Liver (tissue), 8 donors: ENCODE measurements at regions not wholly inside any gene's neighbourhood (a gene's known extent, or its start where the extent isn't known, plus 50 kb on each side); places are given as distances from the start of the nearest gene placed in this dataset.

ENCODE experiments used
- DNase-seq: peaks from one replicate; pipeline ENCODE4 v3.0.0-alpha.2; 2017; ENCODE audit warnings: low spot score
- H3K27ac ChIP-seq, 2 donors: one replicate each; pipeline ENCODE4 v1.7.0; 2013; ENCODE audit warnings: inconsistent platforms in 2 of 2, low read length in 2 of 2, control low read depth in 1 of 2, low read depth in 1 of 2, mild to moderate bottlenecking in 1 of 2
- H3K27me3 ChIP-seq, 4 donors: one replicate each; pipeline versions ENCODE4 v1.6.1 to v1.7.0; 2013; ENCODE audit warnings: low read length in 3 of 4, inconsistent platforms in 1 of 4, mild to moderate bottlenecking in 1 of 4, moderate library complexity in 1 of 4; ENCODE audit not compliant: control insufficient read depth in 4 of 4, insufficient read depth in 4 of 4
- H3K36me3 ChIP-seq, 4 donors: one replicate each; pipeline versions ENCODE4 v1.6.1 to v1.7.0; 2013; ENCODE audit warnings: low read length in 3 of 4, mild to moderate bottlenecking in 3 of 4, low read depth in 1 of 4, moderate library complexity in 1 of 4; ENCODE audit not compliant: control insufficient read depth in 4 of 4, insufficient read depth in 3 of 4
- H3K4me1 ChIP-seq, 4 donors: one replicate each; pipeline versions ENCODE4 v1.6.1 to v1.7.0; 2013; ENCODE audit warnings: low read length in 3 of 4, mild to moderate bottlenecking in 3 of 4, moderate library complexity in 1 of 4; ENCODE audit not compliant: control insufficient read depth in 4 of 4, insufficient read depth in 4 of 4
- H3K4me3 ChIP-seq, 3 donors: one replicate each; pipeline versions ENCODE4 v1.6.1 to v1.7.0; 2013; ENCODE audit warnings: low read length in 3 of 3, control low read depth in 1 of 3, low read depth in 1 of 3, mild to moderate bottlenecking in 1 of 3
- H3K9ac ChIP-seq, 2 donors: one replicate each; pipeline ENCODE4 v1.7.0; 2013; ENCODE audit warnings: low read length in 2 of 2, mild to moderate bottlenecking in 2 of 2, moderate library complexity in 2 of 2, control low read depth in 1 of 2, low read depth in 1 of 2
- H3K9me3 ChIP-seq, 4 donors: one replicate each; pipeline versions ENCODE4 v1.6.1 to v1.7.0; 2013; ENCODE audit warnings: low read length in 3 of 4; ENCODE audit not compliant: control insufficient read depth in 4 of 4
- ATF3 ChIP-seq: IDR thresholded peaks from 2 replicates; pipeline ENCODE4 v1.6.1; 2016; ENCODE audit warnings: antibody characterized with exemption
- CTCF ChIP-seq: fragments of 150-350 bp; IDR thresholded peaks from 2 replicates; pipeline ENCODE4 v1.5.1; 2017; ENCODE audit warnings: improper control_type of control experiment, low read depth, low read length; ENCODE audit not compliant: missing input control
- EGR1 ChIP-seq, 2 donors: IDR thresholded peaks; 2 replicates each; pipeline ENCODE4 v1.6.1; 2016 to 2018; ENCODE audit warnings: antibody characterized with exemption in 2 of 2, low read depth in 2 of 2
- FOXA1 ChIP-seq: IDR thresholded peaks from 2 replicates; pipeline ENCODE4 v1.6.1; 2016; ENCODE audit warnings: antibody characterized with exemption
- FOXA2 ChIP-seq: IDR thresholded peaks from 2 replicates; pipeline ENCODE4 v1.6.1; 2016; ENCODE audit warnings: antibody characterized with exemption
- GABPA ChIP-seq, 2 donors: IDR thresholded peaks in 1 of 2; conservative IDR thresholded peaks in 1 of 2; 2 replicates each; pipeline ENCODE4 v1.6.1; 2016; ENCODE audit warnings: antibody characterized with exemption in 2 of 2, mild to moderate bottlenecking in 1 of 2, moderate library complexity in 1 of 2
- HNF4A ChIP-seq, 2 donors: conservative IDR thresholded peaks; 2 replicates each; pipeline ENCODE4 v1.6.1; 2016; ENCODE audit warnings: antibody characterized with exemption in 2 of 2, mild to moderate bottlenecking in 2 of 2
- JUND ChIP-seq, 2 donors: IDR thresholded peaks; 2 replicates each; pipeline ENCODE4 v1.6.1; 2016; ENCODE audit warnings: antibody characterized with exemption in 2 of 2
- MAX ChIP-seq: IDR thresholded peaks from 2 replicates; pipeline ENCODE4 v1.6.1; 2016; ENCODE audit warnings: antibody characterized with exemption
- NR2F2 ChIP-seq: IDR thresholded peaks from 2 replicates; pipeline ENCODE4 v1.6.1; 2016; ENCODE audit warnings: antibody characterized with exemption
- RAD21 ChIP-seq, 2 donors: IDR thresholded peaks; 2 replicates each; pipeline ENCODE4 v1.6.1; 2016; ENCODE audit warnings: antibody characterized with exemption in 2 of 2, mild to moderate bottlenecking in 2 of 2
- REST ChIP-seq: IDR thresholded peaks from 2 replicates; pipeline ENCODE4 v1.6.1; 2016; ENCODE audit warnings: antibody characterized with exemption, mild to moderate bottlenecking
- RXRA ChIP-seq, 2 donors: IDR thresholded peaks; 2 replicates each; pipeline ENCODE4 v1.6.1; 2017 to 2018; ENCODE audit warnings: antibody characterized with exemption in 2 of 2, mild to moderate bottlenecking in 1 of 2
- SP1 ChIP-seq: IDR thresholded peaks from 2 replicates; pipeline ENCODE4 v1.6.1; 2018; ENCODE audit warnings: antibody characterized with exemption, mild to moderate bottlenecking
- TAF1 ChIP-seq: conservative IDR thresholded peaks from 2 replicates; pipeline ENCODE4 v1.6.1; 2016; ENCODE audit warnings: antibody characterized with exemption, mild to moderate bottlenecking
- YY1 ChIP-seq: IDR thresholded peaks from 2 replicates; pipeline ENCODE4 v1.6.1; 2016; ENCODE audit warnings: antibody characterized with exemption, mild to moderate bottlenecking
- ZBTB33 ChIP-seq: IDR thresholded peaks from 2 replicates; pipeline ENCODE4 v1.6.1; 2016; ENCODE audit warnings: antibody characterized with exemption
- WGBS: extraction: QIAGEN DNeasy Blood & Tissue Kit; methylation state at CpG from one replicate; pipeline ENCODE4 v1.1.7; 2013; 5-methylcytosine and 5-hydroxymethylcytosine counted together
- donor health status: healthy.
- donor health status: healthy.
- donor health status: healthy.
- donor health status: healthy.
- donor health status: healthy.

GRCh38 chr18:76058146-76058545 lies 436.9 kb downstream of the ZNF516 start (continued):
- TF ChIP-seq CTCF = no peak

- no peak for DNase-seq
- no peak overlapping the region for H3K4me3 ChIP-seq
- WGBS = 83% methylated on average over 16 of the region's 16 CpGs
- H3K27me3 ChIP-seq = no peaks in the 10 kb centered on the region
- no peak overlapping the region for H3K9ac ChIP-seq
- no peaks in the 10 kb centered on the region for H3K4me1 ChIP-seq
- no peaks in the 10 kb centered on the region for H3K9me3 ChIP-seq
- H3K36me3 ChIP-seq = no peaks in the 10 kb centered on the region
- TF ChIP-seq ZBTB33 = no peak
- no peak for TF ChIP-seq JUND (IDR thresholded peaks at IDR 0.05)
- TF ChIP-seq RAD21 (IDR thresholded peaks at IDR 0.05) = no peak
- TF ChIP-seq MAX = no peak
- no peak for TF ChIP-seq TAF1
- no peak overlapping the region for H3K27ac ChIP-seq
These were observed 437.7 kb downstream of the ZNF516 start for GRCh38 chr18:76057386-76057785.

- Histone ChIP-seq H3K9me3 (no peaks in the 10 kb centered on the region), H3K4me3 (no peak overlapping the region), H3K9ac (no peak overlapping the region), H3K4me1 (no peaks in the 10 kb centered on the region), H3K27ac (no peak overlapping the region), H3K27me3 (no peaks in the 10 kb centered on the region), H3K36me3 (no peaks in the 10 kb centered on the region)
- WGBS = 74% methylated on average over 13 of the region's 13 CpGs
- DNase-seq = no peak
- TF ChIP-seq REST (no peak), ZBTB33 (no peak), JUND (IDR thresholded peaks at IDR 0.05) (no peak), TAF1 (no peak), GABPA (IDR thresholded peaks at IDR 0.05 in 1 of 2, conservative IDR thresholded peaks at IDR 0.05 in 1 of 2) (no peak), HNF4A (conservative IDR thresholded peaks at IDR 0.05) (no peak), RAD21 (IDR thresholded peaks at IDR 0.05) (no peak), SP1 (no peak), YY1 (no peak), EGR1 (IDR thresholded peaks at IDR 0.05; ENCODE audit: low read depth in 2 of 2) (no peak), ATF3 (no peak), MAX (no peak), RXRA (IDR thresholded peaks at IDR 0.05) (no peak), FOXA1 (no peak), NR2F2 (no peak), CTCF (no peak), FOXA2 (no peak)
These were observed 438.5 kb downstream of the ZNF516 start for GRCh38 chr18:76056471-76057110.
